IMR-90 (cell line): ENCODE measurements at regions not wholly inside any gene's neighbourhood (a gene's known extent, or its start where the extent isn't known, plus 50 kb on each side); places are given as distances from the start of the nearest gene placed in this dataset.

Experiments used
- ATAC-seq: fragments of 200-7000 bp; cut with Tn5 transposase; 2 replicates; pipeline ENCODE4 v1.9.1; 2020; ENCODE audit warnings: low read depth, mild to moderate bottlenecking, moderate library complexity
- BruUV-seq: library from RNA; stranded (reverse); fragments of 400-500 nt; replicated peaks from 2 replicates; lab custom pipeline; 2021; lab: Mats Ljungman, UMichigan
- CTCF ChIA-PET: fragments of 300-600 bp; formaldehyde crosslinking; extraction: SDS; loops from one replicate; lab custom pipeline; 2021; ENCODE audit warnings: antibody characterized with exemption; lab: Yijun Ruan, JAX
- POLR2A ChIA-PET: fragments of 300-600 bp; sonication (Branson Sonifier 250); formaldehyde crosslinking; loops from one replicate; lab custom pipeline; 2022; ENCODE audit warnings: antibody characterized with exemption; ENCODE audit not compliant: unreplicated experiment; lab: Charles Lee
- DNase-seq: peaks from one replicate; pipeline ENCODE4 v3.0.0; 2013
- H2AFZ ChIP-seq: replicated peaks from 2 replicates; pipeline ENCODE3; 2013; ENCODE audit warnings: low read length, mild to moderate bottlenecking; ENCODE audit not compliant: poor library complexity
- H2AK5ac ChIP-seq: 2 replicates; pipeline ENCODE4 v1.6.1; 2013; ENCODE audit warnings: low read depth, low read length, inconsistent platforms
- H2AK9ac ChIP-seq: replicated peaks from 2 replicates; pipeline ENCODE3; 2013; ENCODE audit warnings: mild to moderate bottlenecking, low read depth, low read length, moderate library complexity; ENCODE audit not compliant: poor library complexity
- H2BK120ac ChIP-seq: 2 replicates; pipeline ENCODE4 v1.6.1; 2013; ENCODE audit warnings: low read depth, low read length, inconsistent platforms
- H2BK15ac ChIP-seq: 3 replicates; pipeline ENCODE4 v1.6.1; 2013; ENCODE audit warnings: low read depth, low read length, inconsistent platforms
- H2BK20ac ChIP-seq: 2 replicates; pipeline ENCODE4 v1.6.1; 2013; ENCODE audit warnings: low read depth, mild to moderate bottlenecking, inconsistent platforms, low read length, moderate library complexity
- H2BK5ac ChIP-seq: 2 replicates; pipeline ENCODE4 v1.6.1; 2013; ENCODE audit warnings: mild to moderate bottlenecking, low read depth, low read length, inconsistent platforms; ENCODE audit not compliant: poor library complexity, severe bottlenecking
- H3K14ac ChIP-seq: replicated peaks from 2 replicates; pipeline ENCODE4 v1.6.1; 2013; ENCODE audit warnings: low read depth, low read length, inconsistent platforms
- H3K18ac ChIP-seq: 2 replicates; pipeline ENCODE4 v1.6.1; 2013; ENCODE audit warnings: low read depth, low read length, control low read depth
- H3K23ac ChIP-seq: 2 replicates; pipeline ENCODE4 v1.6.1; 2013; ENCODE audit warnings: low read depth, low read length, inconsistent platforms
- H3K27ac ChIP-seq: 2 replicates; pipeline ENCODE4 v1.5.1; 2013; ENCODE audit warnings: mild to moderate bottlenecking, control low read depth, low read length; ENCODE audit not compliant: insufficient read depth
- H3K27me3 ChIP-seq: 2 replicates; pipeline ENCODE4 v1.6.1; 2013; ENCODE audit warnings: low read length; ENCODE audit not compliant: control insufficient read depth, insufficient read depth
- H3K36me3 ChIP-seq: 2 replicates; pipeline ENCODE4 v1.6.1; 2013; ENCODE audit warnings: low read length, mixed read lengths; ENCODE audit not compliant: control insufficient read depth, insufficient read depth
- H3K4ac ChIP-seq: 2 replicates; pipeline ENCODE4 v1.6.1; 2013; ENCODE audit warnings: low read depth, low read length, inconsistent platforms
- H3K4me1 ChIP-seq: 2 replicates; pipeline ENCODE4 v1.6.1; 2013; ENCODE audit warnings: low read length, mixed read lengths; ENCODE audit not compliant: control insufficient read depth, insufficient read depth
- H3K4me2 ChIP-seq: 2 replicates; pipeline ENCODE4 v1.6.1; 2013; ENCODE audit warnings: low read depth, mild to moderate bottlenecking, control low read depth, low read length, moderate library complexity
- H3K4me3 ChIP-seq: 2 replicates; pipeline ENCODE4 v1.5.1; 2013; ENCODE audit warnings: low read depth, mild to moderate bottlenecking, control low read depth, low read length, moderate library complexity; ENCODE audit not compliant: insufficient read depth
- H3K56ac ChIP-seq: 2 replicates; pipeline ENCODE4 v1.6.1; 2013; ENCODE audit warnings: low read length, inconsistent platforms; ENCODE audit not compliant: insufficient read depth; ENCODE audit errors: extremely low read depth
- H3K79me1 ChIP-seq, 2 experiments: 2 replicates each; pipeline ENCODE4 v1.6.1; 2013; ENCODE audit warnings: low read length in 2 of 2, inconsistent platforms in 1 of 2, low read depth in 1 of 2
- H3K9ac ChIP-seq: 2 replicates; pipeline ENCODE4 v1.6.1; 2013; ENCODE audit warnings: low read depth, low read length, control low read depth
- H3K9me1 ChIP-seq: 2 replicates; pipeline ENCODE4 v1.6.1; 2013; ENCODE audit warnings: low read length, inconsistent platforms; ENCODE audit not compliant: insufficient read depth
- H3K9me3 ChIP-seq: 2 replicates; pipeline ENCODE4 v1.6.1; 2013; ENCODE audit warnings: low read length; ENCODE audit not compliant: control insufficient read depth, insufficient read depth
- H4K20me1 ChIP-seq: 2 replicates; pipeline ENCODE4 v1.6.1; 2013; ENCODE audit warnings: low read length, inconsistent platforms; ENCODE audit not compliant: insufficient read depth
- H4K5ac ChIP-seq: 2 replicates; pipeline ENCODE4 v1.6.1; 2013; ENCODE audit warnings: mild to moderate bottlenecking, low read depth, low read length, control low read depth
- H4K8ac ChIP-seq, 2 experiments: 2 replicates each; pipeline ENCODE4 v1.6.1; 2013; ENCODE audit warnings: low read depth in 2 of 2, low read length in 2 of 2, control low read depth in 1 of 2, inconsistent platforms in 1 of 2
- H4K91ac ChIP-seq: 2 replicates; pipeline ENCODE4 v1.6.1; 2013; ENCODE audit warnings: low read depth, low read length, inconsistent platforms; ENCODE audit not compliant: insufficient read depth
- BHLHE40 ChIP-seq: fragments of 150-350 bp; IDR thresholded peaks from 2 replicates; pipeline ENCODE4 v1.6.1; 2016; ENCODE audit warnings: mild to moderate bottlenecking, low read depth, low read length
- CHD1 ChIP-seq: IDR thresholded peaks from 2 replicates; pipeline ENCODE4 v1.6.1; 2012; ENCODE audit warnings: low read depth, low read length, improper control_type of control experiment
- FOS ChIP-seq: fragments of 150-350 bp; IDR thresholded peaks from 2 replicates; pipeline ENCODE4 v1.6.1; 2016; ENCODE audit warnings: low read depth, low read length
- MAFK ChIP-seq: IDR thresholded peaks from 2 replicates; pipeline ENCODE4 v1.6.1; 2012; ENCODE audit warnings: low read depth, low read length, improper control_type of control experiment
- MAZ ChIP-seq: IDR thresholded peaks from 2 replicates; pipeline ENCODE4 v1.6.1; 2012; ENCODE audit warnings: low read depth, mild to moderate bottlenecking, low read length, improper control_type of control experiment, moderate library complexity, borderline replicate concordance
- MXI1 ChIP-seq: IDR thresholded peaks from 2 replicates; pipeline ENCODE4 v1.6.1; 2012; ENCODE audit warnings: low read depth, mild to moderate bottlenecking, low read length, moderate library complexity, borderline replicate concordance
- NFE2L2 ChIP-seq: fragments of 150-350 bp; IDR thresholded peaks from 2 replicates; pipeline ENCODE4 v1.6.1; 2016; ENCODE audit warnings: low read depth, mild to moderate bottlenecking, low read length
- POLR2A ChIP-seq: IDR thresholded peaks from 2 replicates; pipeline ENCODE4 v1.6.1; 2012; ENCODE audit warnings: mild to moderate bottlenecking, low read depth, low read length
- RAD21 ChIP-seq: IDR thresholded peaks from 2 replicates; pipeline ENCODE4 v1.6.1; 2012; ENCODE audit warnings: low read length, improper control_type of control experiment
- USF2 ChIP-seq: fragments of 150-350 bp; IDR thresholded peaks from 2 replicates; pipeline ENCODE4 v1.6.1; 2017; ENCODE audit warnings: mild to moderate bottlenecking, antibody characterized with exemption, low read length, low read depth
- WGBS, 2 experiments: methylation state at CpG; one replicate each; pipeline versions ENCODE4 v1.1.5 to v1.1.7; 2013; ENCODE audit warnings: missing lambda C conversion rate in 2 of 2; ENCODE audit not compliant: insufficient read length in 1 of 2; ENCODE audit errors: extremely low coverage in 2 of 2; 5-methylcytosine and 5-hydroxymethylcytosine counted together
- dilution Hi-C: fragments of 300-500 bp; cut with HindIII; formaldehyde crosslinking; loops from one replicate; pipeline ENCODE4 v1.14.3; 2018; ENCODE audit warnings: low sequenced_read_pairs; ENCODE audit not compliant: unreplicated experiment
- in situ Hi-C: fragments of 300-500 bp; cut with MboI; formaldehyde crosslinking; loops from 3 replicates; pipeline ENCODE4 v1.14.3; 2019; ENCODE audit warnings: low sequenced_read_pairs, inconsistent platforms, mixed read lengths
- intact Hi-C: fragments of 100-400 bp; cut with micrococcal nuclease; formaldehyde crosslinking; loops from 2 replicates; pipeline ENCODE4 v1.10.0; 2022
- TF ChIP-seq, protein P1 (sequence below): fragments of 150-350 bp; IDR thresholded peaks from 2 replicates; pipeline ENCODE4 v1.6.1; 2016; ENCODE audit warnings: low read depth, mild to moderate bottlenecking, low read length, moderate library complexity, borderline replicate concordance

GRCh38 chr10:65375528-65375927, 1550.3 kb upstream of the LRRTM3 start:
- Histone ChIP-seq H4K91ac (no peak overlapping the region), H3K18ac (no peak overlapping the region), H3K27me3 (no peaks in the 10 kb centered on the region), H4K5ac (no peak overlapping the region), H3K9me3 (peaks cover 3% of the 10 kb centered on the region; the same call in 1 of the 2 replicates), H3K79me1 (no peaks in the 10 kb centered on the region), H4K8ac (no peak overlapping the region), H3K27ac (no peak overlapping the region), H2BK120ac (no peak overlapping the region), H2BK20ac (no peak overlapping the region), H2BK15ac (no peak overlapping the region), H3K4me2 (no peak overlapping the region), H3K4me3 (no peak overlapping the region), H3K36me3 (no peaks in the 10 kb centered on the region), H3K23ac (no peak overlapping the region), H3K56ac (no peak overlapping the region), H3K9ac (no peak overlapping the region), H4K20me1 (no peaks in the 10 kb centered on the region), H3K4ac (no peak overlapping the region), H2AK9ac (no peak overlapping the region), H2AK5ac (no peak overlapping the region), H2AFZ (no peak overlapping the region), H3K4me1 (no peaks in the 10 kb centered on the region), H3K9me1 (no peaks in the 10 kb centered on the region), H2BK5ac (no peak overlapping the region), H3K14ac (no peak overlapping the region)
- TF ChIP-seq USF2 (no peak), NFE2L2 (no peak), MXI1 (no peak), FOS (no peak), MAZ (no peak), CHD1 (no peak), POLR2A (no peak), MAFK (no peak), BHLHE40 (no peak), RAD21 (no peak)
- TF ChIP-seq, protein P1, sequence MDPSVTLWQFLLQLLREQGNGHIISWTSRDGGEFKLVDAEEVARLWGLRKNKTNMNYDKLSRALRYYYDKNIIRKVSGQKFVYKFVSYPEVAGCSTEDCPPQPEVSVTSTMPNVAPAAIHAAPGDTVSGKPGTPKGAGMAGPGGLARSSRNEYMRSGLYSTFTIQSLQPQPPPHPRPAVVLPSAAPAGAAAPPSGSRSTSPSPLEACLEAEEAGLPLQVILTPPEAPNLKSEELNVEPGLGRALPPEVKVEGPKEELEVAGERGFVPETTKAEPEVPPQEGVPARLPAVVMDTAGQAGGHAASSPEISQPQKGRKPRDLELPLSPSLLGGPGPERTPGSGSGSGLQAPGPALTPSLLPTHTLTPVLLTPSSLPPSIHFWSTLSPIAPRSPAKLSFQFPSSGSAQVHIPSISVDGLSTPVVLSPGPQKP = no peak
- DNase-seq (no peak), ATAC-seq (no peak)
- no CpG with 5 or more reads among the region's 3 CpGs for WGBS, 2 experiments
- intact Hi-C loops (no loop called here), in situ Hi-C loops (no loop called here), dilution Hi-C loops (no loop called here)
- POLR2A ChIA-PET = no interaction called here
- no TSS peak for BruUV-seq
- CTCF ChIA-PET = no interaction called here
